SK-MEL-5 (cell line): ENCODE measurements at regions not wholly inside any gene's neighbourhood (a gene's known extent, or its start where the extent isn't known, plus 50 kb on each side); places are given as distances from the start of the nearest gene placed in this dataset.
"Not testable (repeated sequence)": the region's sequence is repeated elsewhere in the genome, so short reads cannot be mapped to it uniquely, and the experiment has no call there.

ENCODE experiments used
- DNase-seq: peaks from one replicate; pipeline ENCODE4 v3.0.0-alpha.2; 2016; ENCODE audit warnings: low read depth, low spot score
- in situ Hi-C: cut with HindIII; loops from 2 replicates; pipeline ENCODE4 v1.10.0; 2016; ENCODE audit warnings: low sequenced_read_pairs, high pct_unique_total_duplicates, low pct_unique_long_range_greater_than_20kb

DNA sequence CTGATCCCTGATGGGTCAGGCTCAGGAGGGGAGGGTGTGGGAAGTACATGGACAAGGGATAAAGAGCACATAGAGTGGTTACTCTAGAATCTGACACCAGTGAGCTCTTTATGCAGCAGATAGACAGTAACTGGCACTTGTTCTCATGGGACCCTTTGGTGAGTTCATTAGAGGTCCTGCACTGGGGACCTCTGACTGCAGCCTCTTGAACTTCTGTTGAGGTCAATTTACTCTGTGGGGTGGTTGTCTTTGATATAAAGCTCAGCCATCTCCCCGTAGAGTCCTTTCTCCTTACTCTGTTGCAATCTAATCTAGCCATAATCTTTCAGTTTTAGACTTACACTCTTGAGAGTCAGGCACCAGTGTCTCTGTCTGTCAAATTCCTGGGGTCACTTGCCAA lies 222.4 kb downstream of the GPAT3 start:
- in situ Hi-C loops: no loop called here

DNA sequence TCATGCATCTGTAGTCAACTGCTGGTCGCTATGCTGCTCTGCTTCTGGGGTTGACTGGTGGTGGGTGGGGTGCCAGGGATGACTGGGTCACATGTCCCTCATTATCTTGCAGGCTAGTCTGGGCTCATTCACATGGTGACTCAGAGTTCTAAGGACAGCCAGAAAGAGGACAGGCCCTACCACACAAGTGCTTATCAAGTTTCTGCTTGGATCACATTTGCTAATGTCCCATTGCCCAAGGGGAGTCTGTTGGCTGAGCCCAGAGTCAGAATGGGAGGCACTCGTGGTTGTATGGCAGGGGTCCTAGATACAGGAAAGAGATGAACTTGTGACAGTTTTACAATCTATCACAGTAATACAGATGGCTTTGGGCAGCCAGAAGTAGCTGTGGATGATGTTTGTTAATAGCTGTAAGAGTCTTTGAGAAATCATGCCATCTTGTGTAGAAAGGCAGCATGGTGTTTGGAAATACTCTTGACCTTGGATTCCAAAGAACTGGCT lies 221.3 kb downstream of the GPAT3 start:
- in situ Hi-C loops: no loop called here
- DNase-seq: no peak

More for the DNA sequence above, 222.4 kb downstream of the GPAT3 start:
- no peak for DNase-seq

DNA sequence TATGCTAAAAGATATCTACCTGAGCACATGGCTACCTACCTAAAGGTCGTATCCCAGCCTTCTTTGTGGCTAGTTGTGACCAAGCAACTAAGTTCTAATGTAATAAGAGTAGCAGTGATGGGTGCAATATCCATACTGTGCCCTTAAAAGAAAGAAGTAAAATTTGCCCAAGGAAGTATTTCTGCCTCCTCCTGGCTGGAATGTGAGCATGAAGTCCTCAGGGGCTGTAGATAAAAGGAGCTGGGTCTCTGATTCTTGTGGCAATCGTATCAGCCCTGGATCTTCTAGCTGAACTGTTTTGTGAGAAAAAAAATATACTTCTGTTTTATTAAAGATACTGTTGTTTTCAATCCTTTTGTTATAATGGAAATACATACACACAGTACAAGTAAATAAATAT lies 217.4 kb downstream of the GPAT3 start:
- in situ Hi-C loops: no loop called here
- DNase-seq: peak; percentile 5

DNA sequence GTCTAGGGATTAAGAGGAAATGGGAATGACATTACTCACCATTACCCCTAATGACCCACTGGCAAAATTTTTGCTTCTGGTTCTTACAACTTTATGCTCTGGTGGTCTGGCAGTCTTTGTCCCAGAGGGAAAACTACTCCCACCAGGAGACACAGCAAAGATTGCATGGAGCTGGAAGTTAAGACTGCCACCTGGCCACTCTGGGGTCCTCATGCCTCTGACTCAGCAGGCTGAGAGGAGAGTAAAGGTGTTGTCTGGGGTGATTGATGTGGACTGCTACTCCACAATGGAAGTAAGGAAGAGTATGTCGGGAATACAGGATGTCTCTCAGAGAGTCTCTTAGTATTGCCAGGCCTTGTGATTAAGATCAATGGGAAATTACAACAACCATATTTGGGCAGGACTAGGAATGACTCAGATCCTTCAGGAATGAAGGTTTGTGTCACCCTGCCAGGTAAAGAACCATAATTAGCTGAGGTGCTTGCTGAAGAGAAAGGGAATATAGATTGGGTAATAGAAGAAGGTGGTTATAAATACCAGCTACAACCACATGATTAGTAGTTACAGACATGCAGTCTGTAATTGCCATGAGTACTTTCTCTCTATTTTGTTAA lies 215.5 kb downstream of the GPAT3 start:
- DNase-seq: no peak
- in situ Hi-C loops: no loop called here

DNA sequence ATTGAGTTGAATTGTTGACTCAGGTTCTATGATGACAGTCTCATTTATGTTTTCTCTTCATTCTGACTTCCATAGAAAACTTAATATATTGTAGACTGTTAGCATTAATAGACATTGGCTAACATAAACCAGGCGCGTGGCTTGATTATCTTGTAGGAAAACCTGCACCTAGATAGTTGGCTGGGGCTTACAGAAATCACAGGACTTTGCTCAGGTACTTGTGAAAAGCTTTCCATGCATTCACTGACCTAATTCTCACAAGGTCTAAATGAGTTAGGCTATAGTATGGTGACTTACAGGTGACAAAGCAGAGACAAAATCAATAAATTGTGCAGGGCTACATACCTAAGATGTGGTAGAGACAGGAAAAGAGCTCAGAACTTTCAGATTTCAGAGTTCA lies 212.8 kb downstream of the GPAT3 start:
- no peak for DNase-seq
- in situ Hi-C loops: no loop called here

DNA sequence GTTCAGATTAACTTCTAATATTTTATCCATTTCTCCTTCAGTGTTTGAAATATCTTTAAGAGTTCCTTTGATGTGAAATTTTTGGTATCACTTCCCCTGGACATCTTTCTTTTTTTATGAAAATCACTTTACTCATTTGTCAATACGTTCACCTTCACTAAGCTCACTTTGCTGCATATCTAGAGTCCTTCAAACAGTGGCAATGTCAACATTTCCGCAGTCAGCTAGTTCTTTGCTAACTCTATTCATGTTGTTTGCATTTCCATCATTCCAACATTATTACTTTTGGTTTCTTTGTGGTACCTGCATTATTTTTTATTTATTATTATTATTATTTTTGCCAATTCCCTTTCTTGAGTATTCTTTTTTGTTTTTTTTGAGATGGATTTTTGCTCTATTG lies 203.0 kb downstream of the GPAT3 start:
- in situ Hi-C loops: no loop called here
- DNase-seq: no peak

DNA sequence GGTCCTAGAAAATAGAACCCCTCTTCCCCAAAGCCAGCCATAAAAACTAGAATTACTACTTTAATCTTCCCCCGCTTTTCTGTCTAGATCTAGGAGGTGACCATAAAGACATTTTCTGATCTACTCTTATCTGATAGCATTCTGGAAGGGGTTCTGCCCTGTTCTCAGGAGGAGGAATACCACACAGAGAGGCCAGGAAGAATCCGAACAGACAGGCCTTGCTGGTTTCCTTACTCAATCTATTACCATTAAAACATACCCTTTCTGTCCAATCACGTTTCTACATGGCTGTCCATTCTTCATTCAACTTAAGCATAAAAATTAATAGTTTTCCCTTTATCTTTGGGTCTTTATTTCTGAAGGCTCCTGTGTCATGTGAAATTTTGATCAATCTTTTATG lies 198.7 kb downstream of the GPAT3 start:
- no peak for DNase-seq
- in situ Hi-C loops: no loop called here

DNA sequence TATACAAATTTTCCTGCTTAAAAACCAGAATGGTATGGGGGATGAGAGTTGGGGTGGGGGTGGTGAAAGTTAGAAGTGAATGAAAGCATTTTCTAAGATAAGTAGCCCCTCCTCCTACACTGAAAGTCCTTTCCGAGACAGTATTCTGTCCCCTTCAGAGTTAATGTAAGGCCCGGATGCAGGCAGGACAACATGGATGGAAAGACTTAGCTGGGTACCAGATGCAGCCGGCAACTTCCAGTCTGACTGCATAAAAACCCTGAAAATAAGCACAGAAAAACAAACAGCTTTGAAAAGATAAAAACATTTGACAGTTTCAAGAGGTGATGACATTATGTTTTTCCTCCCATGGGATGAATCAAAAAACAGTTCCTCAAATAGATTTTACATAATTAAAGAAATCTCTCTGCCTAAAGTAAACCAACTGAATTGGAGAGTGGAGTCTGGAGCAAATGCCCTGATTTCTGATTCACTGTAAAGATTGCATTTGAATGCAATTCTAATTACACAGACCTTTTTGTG lies 196.3 kb downstream of the GPAT3 start:
- in situ Hi-C loops: no loop called here
- DNase-seq: no peak

DNA sequence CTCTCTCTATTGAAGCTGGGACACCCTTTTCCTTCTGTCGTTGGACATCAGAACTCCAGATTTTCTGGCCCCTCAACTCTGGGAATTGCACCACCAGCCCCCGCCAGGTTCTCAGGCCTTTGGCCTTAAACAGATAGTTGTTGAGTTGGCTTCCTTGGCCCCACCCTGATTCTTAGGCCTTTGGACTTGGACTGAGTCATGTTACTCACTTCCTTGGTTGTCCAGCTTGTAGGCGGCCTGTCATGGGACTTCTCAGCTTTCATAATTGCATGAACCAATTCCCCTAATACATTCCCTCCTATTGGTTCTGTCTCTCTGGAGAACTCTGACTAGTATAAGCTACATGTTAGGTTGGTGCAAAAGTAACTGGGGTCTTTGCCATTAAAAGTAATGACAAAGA lies 195.7 kb downstream of the GPAT3 start:
- in situ Hi-C loops: no loop called here
- peak; percentile 2 for DNase-seq

DNA sequence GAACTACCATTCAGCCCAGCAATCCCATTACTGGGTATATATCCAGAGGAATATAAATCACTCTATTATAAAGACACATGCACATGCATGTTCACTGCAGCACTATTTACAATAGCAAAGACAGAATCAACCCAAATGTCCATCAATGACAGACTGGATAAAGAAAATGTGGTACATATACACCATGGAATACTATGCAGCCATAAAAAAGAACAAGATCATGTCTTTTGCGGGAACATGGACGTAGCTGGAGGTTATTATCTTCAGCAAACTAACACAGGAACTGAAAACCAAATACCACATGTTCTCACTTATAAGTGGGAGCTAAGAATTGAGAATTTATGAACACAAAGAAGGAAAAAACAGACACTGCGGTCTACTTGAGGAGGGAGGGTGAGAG lies 195.1 kb downstream of the GPAT3 start:
- in situ Hi-C loops, DNase-seq: not testable (repeated sequence)

DNA sequence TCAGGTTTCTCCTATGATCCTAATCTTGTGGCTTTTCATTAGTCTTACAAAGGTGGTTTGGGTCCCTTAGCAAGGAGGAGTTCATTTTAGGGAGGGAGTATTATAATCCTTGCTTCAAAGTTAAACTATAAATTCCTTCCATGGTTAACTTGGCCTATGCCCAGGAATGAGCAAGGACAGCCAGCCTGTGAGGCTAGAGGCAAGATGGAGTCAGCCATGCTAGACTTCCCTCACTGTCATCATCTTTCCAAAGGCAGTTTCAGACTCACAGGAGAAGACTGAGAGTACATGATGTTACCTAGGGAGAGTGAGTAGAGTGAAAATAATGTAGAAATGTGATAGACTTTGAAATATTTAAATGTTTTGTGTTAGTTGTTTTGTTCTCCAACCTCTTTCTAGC lies 192.3 kb downstream of the GPAT3 start:
- in situ Hi-C loops: no loop called here
- no peak for DNase-seq

DNA sequence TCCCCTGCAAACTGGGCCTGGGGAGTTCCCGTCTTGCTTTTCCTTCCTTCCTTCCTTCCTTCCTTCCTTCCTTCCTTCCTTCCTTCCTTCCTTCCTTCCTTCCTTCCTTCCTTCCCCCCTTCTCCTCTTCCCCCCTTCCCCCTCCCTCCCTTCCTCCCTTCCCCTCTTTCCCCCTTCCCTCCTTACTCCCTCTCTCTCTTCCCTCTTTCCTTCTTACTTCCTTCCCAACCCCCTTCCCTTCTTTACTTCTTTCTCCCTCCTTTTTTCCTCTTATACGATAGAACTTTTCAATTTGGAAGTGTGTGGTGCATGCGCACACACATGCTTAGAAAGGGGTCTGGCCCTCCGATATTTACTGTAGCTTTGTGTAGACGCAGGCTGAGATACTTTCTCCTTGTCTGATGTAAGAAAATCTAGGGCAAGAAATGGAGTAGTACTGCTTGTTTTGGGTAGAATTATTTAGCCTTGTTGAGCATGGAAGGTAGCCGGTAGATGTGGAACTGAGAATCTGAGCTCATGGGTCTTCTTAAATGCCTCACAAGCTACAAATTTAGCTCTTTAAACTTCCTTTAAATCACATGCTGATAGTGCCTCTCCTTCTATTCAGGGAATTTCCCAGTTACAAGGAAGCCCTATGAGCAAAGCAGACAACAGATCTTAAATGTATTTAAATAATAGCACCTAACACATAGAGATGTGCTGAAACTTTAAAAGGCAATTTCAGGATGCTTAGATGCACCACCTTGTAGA lies 189.6 kb downstream of the GPAT3 start:
- in situ Hi-C loops: no loop called here

DNA sequence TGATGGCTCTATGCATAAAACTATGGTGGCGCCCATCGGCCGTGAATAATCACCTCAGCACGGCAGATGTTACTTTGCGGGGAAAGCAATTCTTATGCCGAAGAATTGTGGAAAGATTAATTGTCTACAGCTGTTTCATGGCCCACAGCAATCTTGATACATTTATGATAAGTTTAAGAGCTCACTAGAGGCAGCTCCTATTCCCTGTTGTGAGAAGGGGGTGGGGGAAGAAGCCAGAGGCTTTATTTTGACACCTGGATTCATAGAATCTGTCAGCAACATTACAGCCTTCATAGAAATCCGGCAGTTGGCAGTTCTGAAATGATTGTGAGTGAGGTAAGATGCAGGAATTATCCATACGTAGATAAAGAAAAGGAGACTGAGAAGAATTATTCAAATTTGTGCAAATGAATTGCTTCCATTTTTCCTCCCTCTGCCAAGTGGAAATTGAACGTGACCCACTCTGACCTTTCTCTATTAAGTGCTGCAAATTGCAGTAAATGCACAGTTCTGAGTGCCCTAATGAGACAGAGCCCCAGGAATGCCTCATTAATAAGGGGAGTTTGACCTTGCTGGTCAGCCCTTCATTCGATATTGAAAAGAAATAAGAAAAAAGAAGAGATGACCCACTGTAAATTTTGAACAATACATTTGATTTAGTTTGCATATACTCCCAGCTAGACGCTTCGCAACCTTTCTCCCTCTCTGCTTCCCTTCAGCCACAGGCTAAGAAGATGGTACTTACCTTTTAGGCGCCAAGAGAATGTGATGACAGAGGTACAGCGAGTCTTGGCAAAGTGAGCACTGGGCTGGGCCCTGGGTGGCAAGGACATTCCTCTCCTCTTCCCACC lies 188.8 kb downstream of the GPAT3 start:
- no peak for DNase-seq
- in situ Hi-C loops: no loop called here

More for the DNA sequence above, 189.6 kb downstream of the GPAT3 start:
- no peak for DNase-seq

DNA sequence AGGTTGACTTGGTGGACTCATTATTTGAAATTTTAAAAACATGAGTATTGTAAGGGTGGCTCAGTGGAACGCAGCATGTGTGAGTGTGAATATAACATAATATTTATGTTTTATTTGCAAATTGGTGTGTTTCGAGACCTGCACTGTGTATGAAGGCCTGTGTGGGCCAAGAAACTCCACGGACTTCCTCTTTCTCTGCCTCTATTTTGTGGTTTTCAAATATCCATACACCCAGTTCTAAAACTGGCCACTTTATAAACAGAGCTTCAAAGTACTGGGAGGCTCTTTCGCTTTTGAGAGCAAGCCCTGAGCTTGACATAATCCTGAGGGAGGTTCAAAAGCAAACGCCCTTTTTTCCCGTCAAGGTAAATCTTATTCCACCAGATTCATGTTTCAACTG lies 187.7 kb downstream of the GPAT3 start:
- in situ Hi-C loops: no loop called here
- no peak for DNase-seq

DNA sequence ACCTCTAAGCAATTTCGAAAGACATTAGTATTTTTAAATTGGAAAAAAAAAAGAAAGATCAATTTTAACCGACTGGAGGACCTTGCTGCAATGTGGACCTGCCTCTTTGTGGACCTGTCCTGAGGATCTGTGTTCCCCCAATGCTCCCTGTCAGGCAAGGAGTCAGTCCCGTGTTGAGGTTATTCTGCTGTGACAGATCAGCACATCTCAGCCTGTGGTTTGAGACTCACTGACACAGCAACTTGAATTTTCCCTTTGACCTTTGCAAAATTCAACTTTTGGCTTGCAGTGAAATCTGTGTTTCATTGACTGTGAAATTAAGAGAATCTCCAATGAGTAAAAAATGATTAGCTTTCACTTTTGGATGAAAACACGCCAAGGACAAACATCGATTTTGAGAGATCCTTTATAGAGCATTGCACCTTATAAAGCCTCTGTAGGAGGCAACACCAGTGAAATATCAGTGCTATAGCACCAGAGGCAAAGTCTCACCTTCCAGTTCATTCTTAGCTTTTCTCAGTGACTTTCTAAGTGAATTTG lies 186.9 kb downstream of the GPAT3 start:
- DNase-seq: no peak
- in situ Hi-C loops: no loop called here

DNA sequence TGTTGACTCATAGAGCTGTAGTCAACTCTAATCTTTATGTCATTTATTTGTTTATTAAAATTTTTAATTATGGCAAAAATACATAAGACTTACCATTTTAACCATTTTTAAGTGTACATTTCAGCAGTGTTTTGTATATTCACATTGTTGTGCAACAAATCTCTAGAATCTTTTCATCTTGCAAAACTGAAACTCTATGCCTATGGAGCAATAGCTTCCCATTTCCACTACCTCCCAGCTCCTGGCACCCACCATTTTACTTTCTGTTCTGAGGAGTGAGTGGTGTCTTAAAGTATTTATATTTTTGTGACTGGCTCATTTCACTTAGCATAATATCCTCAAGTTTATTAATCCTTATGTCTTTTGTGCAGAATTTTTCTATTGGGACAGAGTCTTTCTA lies 181.0 kb downstream of the GPAT3 start:
- in situ Hi-C loops: no loop called here
- DNase-seq: no peak

DNA sequence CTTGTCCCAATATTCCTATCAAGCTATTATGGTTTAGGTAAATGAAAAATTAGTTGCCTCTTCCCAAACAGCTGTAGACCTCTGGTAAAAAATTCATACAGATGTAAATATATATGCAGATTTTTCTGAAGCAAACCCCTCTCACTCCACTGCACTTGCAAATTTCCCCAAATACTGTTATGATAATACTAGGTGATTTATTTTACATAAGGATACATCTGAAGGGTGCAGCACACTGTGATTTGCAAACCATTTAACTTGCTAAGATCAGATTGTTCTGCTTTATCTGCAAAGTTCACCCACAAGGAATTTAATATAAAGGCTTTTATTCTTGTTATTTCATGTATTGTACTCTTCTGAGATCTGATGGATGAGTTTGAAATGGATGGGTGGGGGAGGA lies 177.0 kb downstream of the GPAT3 start:
- in situ Hi-C loops: no loop called here
- DNase-seq: no peak

DNA sequence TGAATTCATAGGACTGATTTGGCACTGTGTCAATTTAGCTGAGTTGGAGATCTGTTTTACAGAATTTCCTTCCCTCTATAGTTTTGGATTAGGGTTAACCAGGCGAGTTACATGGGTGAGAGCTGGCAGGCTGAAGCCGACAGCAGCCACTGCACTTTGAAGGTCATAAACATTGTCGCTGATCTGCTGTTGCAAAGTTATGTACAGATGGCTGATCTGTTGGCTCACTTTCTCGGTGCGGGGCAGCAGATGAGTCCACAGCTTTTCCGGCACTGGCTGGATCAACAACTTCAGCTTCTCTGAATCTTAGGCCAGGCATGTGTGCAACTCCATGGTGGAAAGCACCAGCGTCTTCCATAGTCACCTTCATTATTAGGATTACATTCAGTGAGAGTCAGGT lies 173.7 kb downstream of the GPAT3 start:
- in situ Hi-C loops: no loop called here
- no peak for DNase-seq
